Fibroblast of mammary gland (primary cell): ENCODE measurements at regions not wholly inside any gene's neighbourhood (a gene's known extent, or its start where the extent isn't known, plus 50 kb on each side); places are given as distances from the start of the nearest gene placed in this dataset.

Experiments used
- DNase-seq: peaks from one replicate; pipeline ENCODE4 v3.0.0-alpha.2; 2010; ENCODE audit warnings: low read depth
- H3K4me3 ChIP-seq: 2 replicates; pipeline ENCODE4 v1.5.1; 2011; ENCODE audit warnings: low read depth, mild to moderate bottlenecking, low read length, moderate library complexity; ENCODE audit not compliant: control insufficient read depth
- CTCF ChIP-seq: conservative IDR thresholded peaks from 2 replicates; pipeline ENCODE4 v1.5.1; 2011; ENCODE audit warnings: low read depth, low read length, inconsistent platforms; ENCODE audit not compliant: control insufficient read depth, insufficient read depth

GRCh38 chrX:21126661-21127060 is 247.6 kb upstream of the CNKSR2 start:
- no peak for TF ChIP-seq CTCF
- no peak for DNase-seq
- no peak overlapping the region for H3K4me3 ChIP-seq

GRCh38 chrX:21131346-21131745 is 242.9 kb upstream of the CNKSR2 start:
- H3K4me3 ChIP-seq: no peak overlapping the region
- DNase-seq: no peak
- no peak for TF ChIP-seq CTCF

DNA sequence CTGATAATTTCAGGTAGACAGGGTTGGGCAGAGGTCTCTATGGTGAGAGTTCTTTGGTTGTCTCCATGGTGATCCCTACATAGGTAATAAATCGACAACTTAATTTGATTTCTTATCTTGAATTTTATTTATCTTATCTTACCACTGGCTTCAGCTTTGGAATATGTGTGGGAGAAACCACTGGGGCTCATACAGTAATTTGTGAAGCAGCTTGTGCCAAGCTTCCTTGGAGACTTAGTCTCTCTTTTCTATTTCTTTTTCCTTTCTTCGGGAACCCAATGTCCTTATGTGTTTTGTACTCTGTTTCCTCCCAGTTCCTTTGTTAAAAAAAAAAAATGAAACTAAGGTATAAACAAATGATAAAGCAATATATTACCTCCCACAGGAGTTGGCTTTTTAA is 242.4 kb upstream of the CNKSR2 start:
- H3K4me3 ChIP-seq: no peak overlapping the region
- DNase-seq: no peak

GRCh38 chrX:21132686-21133393 is 241.4 kb upstream of the CNKSR2 start:
- TF ChIP-seq CTCF: no peak
- DNase-seq: no peak
- no peak overlapping the region for H3K4me3 ChIP-seq

More for the DNA sequence above, 242.4 kb upstream of the CNKSR2 start:
- TF ChIP-seq CTCF: no peak

DNA sequence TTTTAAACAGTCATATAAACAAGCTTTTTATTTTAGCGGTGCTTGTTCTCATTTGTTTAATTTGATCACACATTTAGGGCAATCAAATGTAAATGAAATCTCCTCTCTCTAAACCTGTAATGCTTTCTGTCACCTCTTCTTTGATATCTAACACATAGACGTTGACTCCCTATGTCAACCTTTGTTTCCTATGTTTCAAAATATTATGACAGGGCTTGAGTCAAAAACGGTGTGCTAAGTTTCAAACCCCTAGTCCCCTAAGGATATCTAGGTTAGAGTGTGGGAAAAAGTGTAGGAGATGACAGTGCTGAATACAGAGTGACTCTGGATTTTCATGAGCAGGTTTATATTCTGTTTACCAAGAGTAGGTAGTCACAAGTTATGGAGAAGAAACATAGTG is 224.0 kb upstream of the CNKSR2 start:
- H3K4me3 ChIP-seq: no peak overlapping the region
- no peak for TF ChIP-seq CTCF
- no peak for DNase-seq

- no peak for TF ChIP-seq CTCF
- no peak overlapping the region for H3K4me3 ChIP-seq
- no peak for DNase-seq
Measured at GRCh38 chrX:21151051-21151450, 223.2 kb upstream of the CNKSR2 start.

- no peak for DNase-seq
Measured at GRCh38 chrX:21153033-21153432, 221.2 kb upstream of the CNKSR2 start.

More at GRCh38 chrX:21153033-21153432, 221.2 kb upstream of the CNKSR2 start:
- H3K4me3 ChIP-seq: no peak overlapping the region
- TF ChIP-seq CTCF: no peak
